GM10266 (cell line): ENCODE measurements at regions not wholly inside any gene's neighbourhood (a gene's known extent, or its start where the extent isn't known, plus 50 kb on each side); places are given as distances from the start of the nearest gene placed in this dataset.

Source experiments
- DNase-seq: peaks from one replicate; pipeline ENCODE4 v3.0.0; 2012; ENCODE audit errors: extremely low spot score
- TF ChIP-seq, protein P1 (sequence below): IDR thresholded peaks from 2 replicates; pipeline ENCODE4 v1.5.1; 2012; ENCODE audit warnings: mild to moderate bottlenecking, low read depth; ENCODE audit not compliant: control insufficient read depth, insufficient read depth; ENCODE audit errors: missing control alignments

GRCh38 chr13:88675347-88675996, 1004.3 kb downstream of the SLITRK5 start:
- no peak for DNase-seq
- TF ChIP-seq, protein P1, sequence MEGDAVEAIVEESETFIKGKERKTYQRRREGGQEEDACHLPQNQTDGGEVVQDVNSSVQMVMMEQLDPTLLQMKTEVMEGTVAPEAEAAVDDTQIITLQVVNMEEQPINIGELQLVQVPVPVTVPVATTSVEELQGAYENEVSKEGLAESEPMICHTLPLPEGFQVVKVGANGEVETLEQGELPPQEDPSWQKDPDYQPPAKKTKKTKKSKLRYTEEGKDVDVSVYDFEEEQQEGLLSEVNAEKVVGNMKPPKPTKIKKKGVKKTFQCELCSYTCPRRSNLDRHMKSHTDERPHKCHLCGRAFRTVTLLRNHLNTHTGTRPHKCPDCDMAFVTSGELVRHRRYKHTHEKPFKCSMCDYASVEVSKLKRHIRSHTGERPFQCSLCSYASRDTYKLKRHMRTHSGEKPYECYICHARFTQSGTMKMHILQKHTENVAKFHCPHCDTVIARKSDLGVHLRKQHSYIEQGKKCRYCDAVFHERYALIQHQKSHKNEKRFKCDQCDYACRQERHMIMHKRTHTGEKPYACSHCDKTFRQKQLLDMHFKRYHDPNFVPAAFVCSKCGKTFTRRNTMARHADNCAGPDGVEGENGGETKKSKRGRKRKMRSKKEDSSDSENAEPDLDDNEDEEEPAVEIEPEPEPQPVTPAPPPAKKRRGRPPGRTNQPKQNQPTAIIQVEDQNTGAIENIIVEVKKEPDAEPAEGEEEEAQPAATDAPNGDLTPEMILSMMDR, result no peak

- no peak for DNase-seq
- TF ChIP-seq, protein P1, result no peak
These were observed 1004.8 kb downstream of the SLITRK5 start for GRCh38 chr13:88676016-88676415.

GRCh38 chr13:88685459-88685858, 1014.3 kb downstream of the SLITRK5 start:
- TF ChIP-seq, protein P1, result no peak
- DNase-seq, result no peak

DNA sequence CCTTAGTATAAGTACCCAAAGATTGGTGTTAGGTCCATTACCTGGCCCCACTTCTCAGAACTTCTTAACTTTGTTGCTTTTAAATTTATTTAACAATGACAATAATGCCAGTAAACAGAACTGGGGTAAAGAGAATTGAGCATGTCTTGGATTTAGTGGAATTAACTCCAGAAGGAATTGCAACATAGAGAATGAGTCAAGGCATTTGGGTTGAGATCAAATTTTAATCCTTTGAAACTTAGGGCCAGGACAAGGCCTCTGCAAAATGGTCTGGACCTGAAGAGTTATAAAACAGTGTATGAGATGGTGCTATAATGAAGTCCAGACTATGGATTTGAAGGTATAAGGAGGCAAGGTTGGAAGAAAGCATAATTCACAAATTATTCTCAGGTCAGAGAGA, 1030.4 kb downstream of the SLITRK5 start:
- no peak for DNase-seq
- TF ChIP-seq, protein P1, result no peak

DNA sequence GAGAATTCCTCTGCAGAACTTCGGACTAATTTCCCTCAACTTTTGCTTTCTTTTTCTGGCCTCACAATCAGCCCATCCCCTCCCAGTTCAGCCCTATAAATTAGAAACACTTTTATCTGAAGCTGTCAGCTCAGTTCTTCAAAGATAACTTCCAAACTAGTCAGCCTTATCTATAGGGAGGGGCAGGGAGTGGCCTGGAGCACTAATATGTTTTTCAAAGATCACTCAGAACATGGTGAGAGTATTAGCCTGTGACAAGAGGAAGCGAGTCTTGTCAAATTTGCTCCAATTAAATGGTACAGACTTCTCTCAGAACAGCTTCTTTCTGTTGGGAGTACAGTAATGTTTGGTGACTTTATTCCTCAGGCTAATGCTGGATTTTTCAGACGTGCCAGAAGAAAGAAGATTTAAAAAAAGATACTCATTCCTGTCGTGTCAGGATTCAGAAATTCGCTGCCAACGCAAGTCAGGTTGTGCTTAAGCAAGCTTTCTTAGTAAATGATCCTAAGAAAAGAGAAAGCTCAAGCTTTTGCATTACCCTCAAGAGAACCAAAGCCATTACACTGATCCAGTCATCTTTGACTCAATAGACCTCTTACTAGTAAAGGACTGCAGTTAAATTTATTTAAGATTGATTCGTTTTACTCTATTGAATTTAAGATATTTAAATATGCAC, 1033.6 kb downstream of the SLITRK5 start:
- TF ChIP-seq, protein P1, result no peak
- no peak for DNase-seq

GRCh38 chr13:88707646-88708045, 1036.5 kb downstream of the SLITRK5 start:
- TF ChIP-seq, protein P1, result no peak
- no peak for DNase-seq

- TF ChIP-seq, protein P1, result no peak
- no peak for DNase-seq
These were observed 1046.8 kb downstream of the SLITRK5 start for GRCh38 chr13:88717946-88718345.
